ENCODE measurements at regions not wholly inside any gene's neighbourhood (a gene's known extent, or its start where the extent isn't known, plus 50 kb on each side); places are given as distances from the start of the nearest gene placed in this dataset.
A peak's percentile ranks its signal among the peaks of the same experiment; 100 is the strongest.

- TF ChIP-seq PAXIP1 (CRISPR knock-in tag; conservative IDR thresholded peaks at IDR 0.05) (peak; percentile 67), JDP2 (CRISPR knock-in tag; IDR thresholded peaks at IDR 0.05; ENCODE audit: borderline replicate concordance) (no peak), MLX (CRISPR knock-in tag; IDR thresholded peaks at IDR 0.05) (no peak), TFDP1 (CRISPR knock-in tag; IDR thresholded peaks at IDR 0.05; ENCODE audit: borderline replicate concordance) (no peak), ZBTB8A (CRISPR knock-in tag; IDR thresholded peaks at IDR 0.05; ENCODE audit: borderline replicate concordance, low read depth) (no peak), FOSL1 (CRISPR knock-in tag; IDR thresholded peaks at IDR 0.05; ENCODE audit: borderline replicate concordance) (no peak), THAP8 (CRISPR knock-in tag; IDR thresholded peaks at IDR 0.05; ENCODE audit: borderline replicate concordance) (no peak), SIN3B (IDR thresholded peaks at IDR 0.05; ENCODE audit: low read length) (no peak), SOX6 (IDR thresholded peaks at IDR 0.05) (no peak), SOX6 (CRISPR knock-in tag; IDR thresholded peaks at IDR 0.05) (peak; percentile 66), ZNF512 (CRISPR knock-in tag; IDR thresholded peaks at IDR 0.05) (no peak), GLI4 (CRISPR knock-in tag; IDR thresholded peaks at IDR 0.05; ENCODE audit: borderline replicate concordance) (no peak), ZNF691 (CRISPR knock-in tag; IDR thresholded peaks at IDR 0.05; ENCODE audit: borderline replicate concordance, low read depth) (no peak), ZKSCAN5 (CRISPR knock-in tag; IDR thresholded peaks at IDR 0.05) (no peak), ZNF484 (CRISPR knock-in tag; IDR thresholded peaks at IDR 0.05; ENCODE audit: borderline replicate concordance, low read depth) (no peak), ZNF263 (CRISPR knock-in tag; IDR thresholded peaks at IDR 0.05) (no peak), MBNL3 (CRISPR knock-in tag; conservative IDR thresholded peaks at IDR 0.05) (no peak), ZNF337 (CRISPR knock-in tag; IDR thresholded peaks at IDR 0.05; ENCODE audit: borderline replicate concordance, low read depth) (no peak), HNRNPH1 (optimal IDR thresholded peaks at IDR 0.05; ENCODE audit: low read depth, low read length) (no peak), EZH2 (conservative IDR thresholded peaks at IDR 0.05; ENCODE audit: low read depth, low read length) (no peak), NR1H2 (CRISPR knock-in tag; IDR thresholded peaks at IDR 0.05; ENCODE audit: borderline replicate concordance, low read depth) (no peak), SP2 (CRISPR knock-in tag; IDR thresholded peaks at IDR 0.05) (no peak)
Observed at GRCh38 chr1:234538062-234538731, 59.2 kb upstream of the TARBP1 start (continued).

All from HepG2 (cell line).